A549 (cell line): ENCODE measurements at regions not wholly inside any gene's neighbourhood (a gene's known extent, or its start where the extent isn't known, plus 50 kb on each side); places are given as distances from the start of the nearest gene placed in this dataset.
A peak's percentile ranks its signal among the peaks of the same experiment; 100 is the strongest.

ENCODE experiments used
- ATAC-seq, 2 experiments: fragments of 200-7000 bp in 1 of 2; fragments of >200 bp in 1 of 2; cut with Nextera tagmentation in 1 of 2; cut with Tn5 transposase in 1 of 2; 3 replicates each; pipeline versions ENCODE4 v1.8.0 to v1.9.1; 2018 to 2020; ENCODE audit warnings: mild to moderate bottlenecking in 1 of 2, moderate library complexity in 1 of 2
- CTCF ChIA-PET: fragments of 300-600 bp; sonication (Branson Sonifier 250); formaldehyde crosslinking; extraction: SDS; loops from one replicate; lab custom pipeline; 2021; ENCODE audit warnings: antibody characterized with exemption, inconsistent platforms; lab: Yijun Ruan, JAX
- POLR2A ChIA-PET: fragments of 350-600 bp; formaldehyde crosslinking; extraction: SDS; loops from one replicate; lab custom pipeline; 2021; ENCODE audit warnings: antibody characterized with exemption, inconsistent platforms; lab: Yijun Ruan, JAX
- DNase-seq, 2 experiments: peaks; one replicate each; pipeline versions ENCODE4 v3.0.0 to v3.0.0-alpha.2; 2011 to 2016; ENCODE audit warnings: low read depth in 1 of 2, low spot score in 1 of 2
- FAIRE-seq: peaks from 2 replicates; lab custom pipeline; 2011; peaks lifted over from hg19 to GRCh38; lab: Jason Lieb, UNC
- H3K27ac ChIP-seq, 2 experiments: fragments of >200 bp; sonication (Bioruptor Twin); formaldehyde crosslinking; 3 replicates each; pipeline ENCODE4 v1.5.1; 2016 to 2017
- H3K4me1 ChIP-seq: fragments of >200 bp; sonication (Bioruptor Twin); formaldehyde crosslinking; 3 replicates; pipeline ENCODE4 v1.6.1; 2016
- H3K4me2 ChIP-seq: fragments of >200 bp; sonication (Bioruptor Twin); formaldehyde crosslinking; 3 replicates; pipeline ENCODE4 v1.6.1; 2016
- H3K4me3 ChIP-seq: fragments of >200 bp; sonication (Bioruptor Twin); formaldehyde crosslinking; 3 replicates; pipeline ENCODE4 v1.5.1; 2016
- H3K9me3 ChIP-seq: fragments of >200 bp; sonication (Bioruptor Twin); formaldehyde crosslinking; 3 replicates; pipeline ENCODE4 v1.6.1; 2016
- CBX2 ChIP-seq: fragments of 200-600 bp; sonication (generic); IDR thresholded peaks from 2 replicates; pipeline ENCODE4 v1.6.1; 2016; ENCODE audit warnings: low read depth, mild to moderate bottlenecking, borderline replicate concordance
- CBX8 ChIP-seq: fragments of 200-600 bp; sonication (generic); IDR thresholded peaks from 2 replicates; pipeline ENCODE4 v1.6.1; 2016
- CHD4 ChIP-seq: fragments of 200-600 bp; sonication (generic); IDR thresholded peaks from 2 replicates; pipeline ENCODE4 v1.6.1; 2016; ENCODE audit warnings: antibody characterized with exemption, mild to moderate bottlenecking, borderline replicate concordance
- CTCF ChIP-seq: fragments of >200 bp; sonication (Bioruptor Twin); formaldehyde crosslinking; IDR thresholded peaks from 3 replicates; pipeline ENCODE4 v1.5.1; 2016
- E2F6 ChIP-seq: IDR thresholded peaks from 2 replicates; pipeline ENCODE4 v1.6.1; 2012; ENCODE audit warnings: low read depth, borderline replicate concordance
- EHMT2 ChIP-seq: fragments of 200-600 bp; sonication (generic); IDR thresholded peaks from 2 replicates; pipeline ENCODE4 v1.6.1; 2016; ENCODE audit warnings: antibody characterized with exemption, low read depth, mild to moderate bottlenecking, moderate library complexity
- FOSB ChIP-seq: fragments of 250-450 bp; sonication (Bioruptor Pico); IDR thresholded peaks from 2 replicates; pipeline ENCODE4 v1.5.0; 2020; ENCODE audit warnings: mild to moderate bottlenecking, moderate library complexity
- FOSL2 ChIP-seq, 2 experiments: fragments of 450-650 bp in 1 of 2; fragments of >200 bp in 1 of 2; sonication (Bioruptor Twin) in 1 of 2; formaldehyde crosslinking; IDR thresholded peaks; 2 replicates each; pipeline versions ENCODE4 v1.5.0 to v1.6.1; 2016 to 2020; ENCODE audit warnings: mild to moderate bottlenecking in 1 of 2, moderate library complexity in 1 of 2
- GATA3 ChIP-seq: IDR thresholded peaks from 2 replicates; pipeline ENCODE4 v1.6.1; 2012; ENCODE audit warnings: borderline replicate concordance
- HDAC2 ChIP-seq: fragments of 200-600 bp; sonication (generic); IDR thresholded peaks from 2 replicates; pipeline ENCODE4 v1.6.1; 2016
- HES2 ChIP-seq: fragments of >200 bp; sonication (Bioruptor Twin); formaldehyde crosslinking; IDR thresholded peaks from 2 replicates; pipeline ENCODE4 v1.6.1; 2016
- HEYL ChIP-seq: fragments of 250-450 bp; sonication (Bioruptor Pico); IDR thresholded peaks from 2 replicates; pipeline ENCODE4 v1.8.0; 2021; ENCODE audit warnings: mild to moderate bottlenecking, moderate library complexity
- HOXA7 ChIP-seq: fragments of 250-450 bp; sonication (Bioruptor Pico); IDR thresholded peaks from 2 replicates; pipeline ENCODE4 v1.5.0; 2020; ENCODE audit warnings: mild to moderate bottlenecking, moderate library complexity
- JUN ChIP-seq, 2 experiments: fragments of >200 bp; sonication (Bioruptor Twin); formaldehyde crosslinking; IDR thresholded peaks; 2 replicates in 1 of 2; 3 replicates in 1 of 2; pipeline ENCODE4 v1.6.1; 2016 to 2017
- NR3C1 ChIP-seq: fragments of >200 bp; sonication (Bioruptor Twin); formaldehyde crosslinking; IDR thresholded peaks from 3 replicates; pipeline ENCODE4 v1.6.1; 2017
- PBX3 ChIP-seq: IDR thresholded peaks from 2 replicates; pipeline ENCODE4 v1.6.1; 2012
- PHF8 ChIP-seq: fragments of 200-600 bp; sonication (generic); IDR thresholded peaks from 2 replicates; pipeline ENCODE4 v1.6.1; 2016; ENCODE audit warnings: low read depth, mild to moderate bottlenecking, antibody characterized with exemption, moderate library complexity, borderline replicate concordance
- POLR2A ChIP-seq: IDR thresholded peaks from 2 replicates; pipeline ENCODE4 v1.6.1; 2012; ENCODE audit warnings: mild to moderate bottlenecking, low read length
- RCOR1 ChIP-seq: fragments of 150-350 bp; IDR thresholded peaks from 2 replicates; pipeline ENCODE4 v1.6.1; 2014; ENCODE audit warnings: antibody characterized with exemption, low read length, low read depth
- RFX5 ChIP-seq: fragments of 450-650 bp; IDR thresholded peaks from 2 replicates; pipeline ENCODE4 v1.7.1; 2014; ENCODE audit warnings: antibody characterized with exemption, mild to moderate bottlenecking, moderate library complexity
- SMC3 ChIP-seq: fragments of >200 bp; sonication (Bioruptor Twin); formaldehyde crosslinking; IDR thresholded peaks from 3 replicates; pipeline ENCODE4 v1.6.1; 2018; ENCODE audit warnings: inconsistent platforms
- SREBF2 ChIP-seq: fragments of 450-650 bp; IDR thresholded peaks from 2 replicates; pipeline ENCODE4 v1.6.1; 2014; ENCODE audit warnings: mild to moderate bottlenecking, moderate library complexity
- ZFP36 ChIP-seq: fragments of 450-650 bp; IDR thresholded peaks from 2 replicates; pipeline ENCODE4 v1.6.1; 2014; ENCODE audit warnings: borderline replicate concordance; ENCODE audit not compliant: partially characterized antibody
- ZSCAN20 ChIP-seq: fragments of 250-450 bp; sonication (Bioruptor Pico); IDR thresholded peaks from 2 replicates; pipeline ENCODE4 v1.8.0; 2022; ENCODE audit warnings: mild to moderate bottlenecking, moderate library complexity
- WGBS: methylation state at CpG from one replicate; pipeline ENCODE4 v1.1.6; 2017; ENCODE audit errors: missing lambda C conversion rate; 5-methylcytosine and 5-hydroxymethylcytosine counted together

GRCh38 chr10:78194539-78195402 lies 161.1 kb downstream of the RPS24 start:
- 73% methylated on average over 10 of the region's 10 CpGs for WGBS
- H3K4me2 ChIP-seq = no peak overlapping the region
- FAIRE-seq = no peak
- no peak for DNase-seq
- ChIA-PET POLR2A (no interaction called here), CTCF (interaction anchor here (1.2 to 1.7 kb wide), 3 partner anchors 17 to 1002 kb away, joined by 3 to 6 read pairs (median 3); no protein-coding TSS in a partner anchor)
- peaks cover 12% of the 10 kb centered on the region; the same call in 2 of the 3 replicates for H3K9me3 ChIP-seq
- no peak overlapping the region for H3K4me3 ChIP-seq
- TF ChIP-seq ZFP36 (peak; percentile 61), NR3C1 (no peak)
- no peak; a peak in 1 of 6 replicates for ATAC-seq
- H3K27ac ChIP-seq = peak overlapping the region in 1 of 2 experiments; percentile 56; a peak in 3 of 6 replicates
- H3K4me1 ChIP-seq = peaks cover 14% of the 10 kb centered on the region; the same call in 2 of the 3 replicates

- CTCF ChIA-PET = interaction anchor here (1.7 kb wide), 1 partner anchor 149 kb away, joined by 6 read pairs; no protein-coding TSS in a partner anchor
Observed at GRCh38 chr10:78196396-78196795, 162.7 kb downstream of the RPS24 start.

GRCh38 chr10:78196964-78197363 lies 163.3 kb downstream of the RPS24 start:
- TF ChIP-seq FOSL2 (IDR thresholded peaks at IDR 0.05) (no peak), FOSL2 (CRISPR knock-in tag; IDR thresholded peaks at IDR 0.05) (peak; percentile 46; the same call in 1 of the 2 replicates), ZSCAN20 (no peak), EHMT2 (no peak)
- WGBS = 25% methylated on average over 2 of the region's 2 CpGs
- peak; percentile 49 to 64 for DNase-seq
- ChIA-PET POLR2A (interaction anchor here (0.7 kb wide), 1 partner anchor 14 kb away, joined by 3 read pairs; no protein-coding TSS in a partner anchor), CTCF (interaction anchor here (1.7 kb wide), 1 partner anchor 150 kb away, joined by 6 read pairs; no protein-coding TSS in a partner anchor)
- Histone ChIP-seq H3K27ac (peak overlapping the region in 1 of 2 experiments; percentile 18; a peak in 1 of 6 replicates), H3K9me3 (peaks cover 12% of the 10 kb centered on the region; the same call in 2 of the 3 replicates), H3K4me3 (no peak overlapping the region), H3K4me2 (peak overlapping the region; percentile 19; the same call in 1 of the 3 replicates), H3K4me1 (peaks cover 14% of the 10 kb centered on the region; the same call in 2 of the 3 replicates)
- no peak for FAIRE-seq
- peak; percentile 79 to 83 for ATAC-seq

More at GRCh38 chr10:78196396-78196795, 162.7 kb downstream of the RPS24 start:
- DNase-seq (no peak), FAIRE-seq (no peak), ATAC-seq (peak in 1 of 2 experiments; percentile 17; a peak in 2 of 6 replicates)
- Histone ChIP-seq H3K4me1 (peaks cover 14% of the 10 kb centered on the region; the same call in 2 of the 3 replicates), H3K9me3 (peaks cover 12% of the 10 kb centered on the region; the same call in 2 of the 3 replicates), H3K27ac (peak overlapping the region in 1 of 2 experiments; percentile 56; a peak in 1 of 6 replicates), H3K4me2 (peak overlapping the region; percentile 19; the same call in 1 of the 3 replicates), H3K4me3 (no peak overlapping the region)
- WGBS = 60% methylated on average over 4 of the region's 4 CpGs
- TF ChIP-seq POLR2A (no peak), SREBF2 (no peak), CBX8 (no peak), HOXA7 (CRISPR knock-in tag) (no peak), GATA3 (no peak), FOSB (no peak), ZFP36 (no peak), RCOR1 (no peak), PBX3 (no peak)
- POLR2A ChIA-PET = no interaction called here

- 49% methylated on average over 2 of the region's 2 CpGs for WGBS
- ATAC-seq = no peak
- TF ChIP-seq RFX5 = no peak
- TF ChIP-seq PHF8 = no peak
- no peak for TF ChIP-seq E2F6
- TF ChIP-seq HES2 = no peak
- no peak for TF ChIP-seq HEYL (CRISPR knock-in tag)
- no peak for TF ChIP-seq NR3C1
- TF ChIP-seq HDAC2 = no peak
- TF ChIP-seq CHD4 = no peak
- no peak for TF ChIP-seq JUN (IDR thresholded peaks at IDR 0.05)
- no peak for TF ChIP-seq CBX2
- TF ChIP-seq SMC3 = no peak
- no peak for TF ChIP-seq CTCF
Observed at GRCh38 chr10:78197628-78198272, 164.1 kb downstream of the RPS24 start.

More at GRCh38 chr10:78197628-78198272, 164.1 kb downstream of the RPS24 start:
- ChIA-PET CTCF (interaction anchor here (0.6 to 2.1 kb wide), 4 partner anchors 10 to 998 kb away, joined by 3 to 6 read pairs (median 4); no protein-coding TSS in a partner anchor), POLR2A (interaction anchor here (0.7 kb wide), 1 partner anchor 13 kb away, joined by 3 read pairs; no protein-coding TSS in a partner anchor)
- Histone ChIP-seq H3K4me1 (peaks cover 14% of the 10 kb centered on the region; the same call in 2 of the 3 replicates), H3K9me3 (peaks cover 11% of the 10 kb centered on the region; the same call in 2 of the 3 replicates), H3K4me2 (no peak overlapping the region), H3K4me3 (no peak overlapping the region), H3K27ac (no peak overlapping the region)
- DNase-seq (no peak), FAIRE-seq (no peak)
